Body of pancreas (tissue), 4 donors: ENCODE measurements at regions not wholly inside any gene's neighbourhood (a gene's known extent, or its start where the extent isn't known, plus 50 kb on each side); places are given as distances from the start of the nearest gene placed in this dataset.
A peak's percentile ranks its signal among the peaks of the same experiment; 100 is the strongest.

ENCODE experiments used
- ATAC-seq: fragments of 150-250 bp; one replicate; pipeline ENCODE4 v1.9.1; 2016
- DNase-seq, 4 donors: peaks; one replicate each; pipeline ENCODE4 v3.0.0-alpha.2; 2019
- H3K27ac ChIP-seq, 4 donors: fragments of 200-600 bp; sonication (generic); 1 replicate in 3 of 4; 2 replicates in 1 of 4; pipeline versions ENCODE4 v1.5.1 to v1.6.1; 2016 to 2019; ENCODE audit warnings: mild to moderate bottlenecking in 1 of 4, mixed read lengths in 1 of 4, moderate library complexity in 1 of 4
- H3K27me3 ChIP-seq, 2 donors: fragments of 200-600 bp; sonication (generic); one replicate each; pipeline ENCODE4 v1.6.0; 2016; ENCODE audit warnings: mild to moderate bottlenecking in 1 of 2
- H3K36me3 ChIP-seq, 2 donors: fragments of 200-600 bp; sonication (generic); replicated peaks in 1 of 2; 2 replicates each; pipeline ENCODE4 v1.5.1; 2016; ENCODE audit warnings: low read depth in 2 of 2; ENCODE audit not compliant: insufficient read depth in 1 of 2
- H3K4me1 ChIP-seq: fragments of 200-600 bp; sonication (generic); one replicate; pipeline ENCODE4 v1.6.0; 2016
- H3K4me3 ChIP-seq, 2 donors: fragments of 200-600 bp; sonication (generic); 1 replicate in 1 of 2; 2 replicates in 1 of 2; pipeline ENCODE4 v1.5.1; 2016 to 2019
- H3K9me3 ChIP-seq, 3 donors: fragments of 200-600 bp; sonication (generic); 1 replicate in 2 of 3; 2 replicates in 1 of 3; pipeline ENCODE4 v1.5.1; 2016
- POLR2A ChIP-seq, 3 donors: fragments of 450-650 bp; IDR thresholded peaks; one replicate each; pipeline ENCODE4 v1.6.1; 2016; ENCODE audit warnings: antibody characterized with exemption in 3 of 3, mild to moderate bottlenecking in 2 of 3
- WGBS, 2 donors: methylation state at CpG; one replicate each; pipeline ENCODE4 v1.1.5; 2017; 5-methylcytosine and 5-hydroxymethylcytosine counted together
- intact Hi-C: fragments of 100-400 bp; cut with DNase I; formaldehyde crosslinking; loops from one replicate; pipeline ENCODE4 v1.15.1; 2023
- TF ChIP-seq, protein P1 (sequence below), 7 experiments: fragments of 450-650 bp in 4 of 7; fragments of 200-600 bp in 3 of 7; sonication (generic) in 3 of 7; IDR thresholded peaks; one replicate each; pipeline ENCODE4 v1.5.1; 2016 to 2019; ENCODE audit warnings: antibody characterized with exemption in 7 of 7

DNA sequence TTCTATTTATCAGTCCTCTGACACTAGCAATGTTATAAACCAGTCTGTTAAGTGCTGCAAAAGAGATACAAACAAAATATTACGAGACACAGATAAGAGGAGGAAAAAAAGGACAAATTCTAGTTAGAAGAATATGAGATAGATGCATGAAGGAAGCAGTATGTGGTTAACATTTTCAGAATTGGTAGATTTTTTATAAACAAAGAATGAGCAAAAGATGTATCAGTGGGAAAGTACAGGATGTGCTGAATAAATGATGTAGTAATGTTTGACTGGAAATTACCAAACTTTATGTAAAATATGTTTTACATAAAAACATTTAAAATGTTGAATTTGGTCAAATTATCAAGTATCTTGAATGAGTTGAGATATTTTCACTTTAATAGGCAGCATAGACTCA is 574.2 kb downstream of the NUF2 start:
- Histone ChIP-seq H3K27me3 (no peaks in the 10 kb centered on the region), H3K36me3 (no peaks in the 10 kb centered on the region), H3K4me3 (no peak overlapping the region), H3K27ac (no peak overlapping the region), H3K4me1 (no peaks in the 10 kb centered on the region), H3K9me3 (no peaks in the 10 kb centered on the region)
- intact Hi-C loops = no loop called here
- ATAC-seq (no peak), DNase-seq (no peak)
- TF ChIP-seq, protein P1, sequence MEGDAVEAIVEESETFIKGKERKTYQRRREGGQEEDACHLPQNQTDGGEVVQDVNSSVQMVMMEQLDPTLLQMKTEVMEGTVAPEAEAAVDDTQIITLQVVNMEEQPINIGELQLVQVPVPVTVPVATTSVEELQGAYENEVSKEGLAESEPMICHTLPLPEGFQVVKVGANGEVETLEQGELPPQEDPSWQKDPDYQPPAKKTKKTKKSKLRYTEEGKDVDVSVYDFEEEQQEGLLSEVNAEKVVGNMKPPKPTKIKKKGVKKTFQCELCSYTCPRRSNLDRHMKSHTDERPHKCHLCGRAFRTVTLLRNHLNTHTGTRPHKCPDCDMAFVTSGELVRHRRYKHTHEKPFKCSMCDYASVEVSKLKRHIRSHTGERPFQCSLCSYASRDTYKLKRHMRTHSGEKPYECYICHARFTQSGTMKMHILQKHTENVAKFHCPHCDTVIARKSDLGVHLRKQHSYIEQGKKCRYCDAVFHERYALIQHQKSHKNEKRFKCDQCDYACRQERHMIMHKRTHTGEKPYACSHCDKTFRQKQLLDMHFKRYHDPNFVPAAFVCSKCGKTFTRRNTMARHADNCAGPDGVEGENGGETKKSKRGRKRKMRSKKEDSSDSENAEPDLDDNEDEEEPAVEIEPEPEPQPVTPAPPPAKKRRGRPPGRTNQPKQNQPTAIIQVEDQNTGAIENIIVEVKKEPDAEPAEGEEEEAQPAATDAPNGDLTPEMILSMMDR (IDR thresholded peaks at IDR 0.05) = no peak
- TF ChIP-seq POLR2A (IDR thresholded peaks at IDR 0.05) = no peak
- 32 to 47% methylated on average over 1 of the region's 1 CpG for WGBS, 2 donors

DNA sequence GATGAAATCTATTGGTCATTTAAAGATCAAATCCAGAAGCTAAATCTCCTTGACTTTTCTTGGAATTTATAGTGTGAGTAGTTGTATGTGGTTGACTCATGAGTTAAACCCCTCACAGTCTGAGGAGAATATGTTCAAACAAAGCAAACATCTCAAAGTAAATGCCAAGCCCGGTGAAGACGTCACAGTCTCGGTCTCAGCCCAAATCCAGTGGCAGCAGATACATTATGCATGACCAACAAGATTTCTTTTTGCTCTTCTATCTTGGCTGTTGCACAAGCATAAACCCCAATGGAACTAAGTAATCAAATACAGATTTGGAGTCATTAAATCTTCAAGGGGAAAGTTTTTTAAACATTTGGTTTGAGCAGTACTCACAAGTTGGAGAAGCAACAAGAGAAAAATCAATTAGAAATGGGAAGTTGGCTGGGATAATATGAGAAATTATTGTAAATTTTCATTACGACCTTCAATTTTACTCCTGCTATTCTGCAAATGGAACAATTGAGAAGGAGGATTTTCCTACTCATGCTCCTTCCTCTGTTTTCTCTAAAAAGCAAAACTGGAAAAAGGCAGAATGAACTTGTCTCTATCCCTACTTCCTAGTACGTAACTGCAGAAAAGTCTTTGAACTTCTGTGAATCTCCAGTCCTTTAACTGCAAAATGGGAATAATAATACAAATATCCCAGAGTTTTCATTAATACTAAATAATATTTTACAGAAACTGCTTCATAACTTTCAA is 575.8 kb downstream of the NUF2 start:
- no peak overlapping the region for H3K4me3 ChIP-seq
- peak; percentile 21 for ATAC-seq
- no peak overlapping the region for H3K27ac ChIP-seq
- 63 to 72% methylated on average over 5 of the region's 5 CpGs for WGBS, 2 donors
- no peaks in the 10 kb centered on the region for H3K36me3 ChIP-seq
- H3K27me3 ChIP-seq = no peaks in the 10 kb centered on the region
- TF ChIP-seq, protein P1 (IDR thresholded peaks at IDR 0.05) = no peak
- no peak for TF ChIP-seq POLR2A (IDR thresholded peaks at IDR 0.05)
- H3K9me3 ChIP-seq = no peaks in the 10 kb centered on the region
- H3K4me1 ChIP-seq = no peaks in the 10 kb centered on the region
- DNase-seq = peak in 3 of 4 donors; percentile 12 to 17 (median 16)
- intact Hi-C loops = no loop called here

DNA sequence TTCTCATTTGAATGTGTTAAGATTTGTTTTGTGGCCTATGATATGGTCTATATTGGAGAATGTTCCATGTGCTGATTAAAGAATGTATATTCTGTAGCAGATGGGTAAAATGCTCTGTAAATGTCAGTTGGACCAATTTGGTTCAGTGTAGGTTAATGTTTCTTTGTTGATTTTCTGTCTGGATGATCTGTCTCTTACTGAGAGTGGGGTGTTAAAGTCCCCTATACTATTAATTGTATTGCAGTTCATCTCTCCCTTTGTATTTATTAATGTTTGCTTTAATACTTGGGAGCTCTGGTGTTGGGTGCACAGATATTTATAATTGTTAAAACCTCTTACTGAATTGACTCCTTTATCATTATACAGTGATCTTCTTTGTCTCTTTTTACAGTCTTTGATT is 584.5 kb downstream of the NUF2 start:
- DNase-seq (no peak), ATAC-seq (no peak)
- H3K9me3 ChIP-seq = no peaks in the 10 kb centered on the region
- no peaks in the 10 kb centered on the region for H3K27me3 ChIP-seq
- no peaks in the 10 kb centered on the region for H3K4me1 ChIP-seq
- intact Hi-C loops = no loop called here
- H3K36me3 ChIP-seq = no peaks in the 10 kb centered on the region
- TF ChIP-seq, protein P1 (IDR thresholded peaks at IDR 0.05) = no peak
- no peak for TF ChIP-seq POLR2A (IDR thresholded peaks at IDR 0.05)
- no peak overlapping the region for H3K4me3 ChIP-seq
- no peak overlapping the region for H3K27ac ChIP-seq

DNA sequence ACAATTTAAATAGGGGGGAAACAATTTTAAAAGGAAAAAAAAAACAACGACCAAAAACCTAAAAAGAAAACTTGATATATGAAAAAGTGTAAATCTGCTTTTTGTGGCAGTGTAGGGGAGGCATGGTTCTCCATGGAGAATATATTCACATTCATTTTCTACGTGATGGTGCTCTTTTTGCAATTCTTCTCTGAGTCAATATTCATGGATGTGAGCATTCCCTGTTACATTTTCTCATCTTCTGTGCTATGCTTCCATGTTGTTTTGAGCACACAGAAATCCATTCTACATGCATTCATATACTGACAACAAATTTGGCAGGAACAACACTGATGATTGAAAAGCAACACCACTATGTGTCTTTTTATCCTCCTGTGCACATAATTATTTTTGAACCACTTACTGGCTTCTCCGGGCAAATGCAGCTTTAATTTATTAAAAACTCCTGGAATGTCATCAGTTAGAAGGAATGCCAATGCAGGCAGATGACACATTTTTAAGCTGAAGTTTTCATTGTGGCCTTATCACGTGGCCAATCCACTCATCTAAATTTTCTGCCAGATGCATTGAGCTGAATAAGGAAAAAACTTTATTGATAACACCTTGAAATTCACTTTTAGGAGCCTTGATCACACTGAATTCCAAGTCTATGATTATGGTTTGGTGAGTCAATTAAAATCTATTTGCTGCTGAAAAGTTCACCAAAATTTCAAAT is 590.6 kb downstream of the NUF2 start:
- no peak overlapping the region for H3K27ac ChIP-seq
- intact Hi-C loops = no loop called here
- ATAC-seq (no peak), DNase-seq (no peak)
- no peak overlapping the region for H3K4me3 ChIP-seq
- H3K9me3 ChIP-seq = no peaks in the 10 kb centered on the region
- no peaks in the 10 kb centered on the region for H3K27me3 ChIP-seq
- no peak for TF ChIP-seq POLR2A (IDR thresholded peaks at IDR 0.05)
- TF ChIP-seq, protein P1 (IDR thresholded peaks at IDR 0.05) = no peak
- H3K36me3 ChIP-seq = no peaks in the 10 kb centered on the region
- H3K4me1 ChIP-seq = no peaks in the 10 kb centered on the region
- 39 to 57% methylated on average over 4 of the region's 4 CpGs for WGBS, 2 donors
